Ammon's horn (tissue), 1 donor: ENCODE measurements at regions not wholly inside any gene's neighbourhood (a gene's known extent, or its start where the extent isn't known, plus 50 kb on each side); places are given as distances from the start of the nearest gene placed in this dataset.
A peak's percentile ranks its signal among the peaks of the same experiment; 100 is the strongest.
"Not testable (repeated sequence)": the region's sequence is repeated elsewhere in the genome, so short reads cannot be mapped to it uniquely, and the experiment has no call there.

Experiments
- DNase-seq: peaks from one replicate; pipeline ENCODE4 v3.0.0-alpha.2; 2016; ENCODE audit warnings: low spot score

- no peak for DNase-seq
Measured at GRCh38 chr10:122780391-122780790, 65.3 kb downstream of the CUZD1 start.

GRCh38 chr10:122779924-122780323 is 65.7 kb downstream of the CUZD1 start:
- DNase-seq: no peak

GRCh38 chr10:122777515-122778059 is 68.1 kb downstream of the CUZD1 start:
- no peak for DNase-seq

GRCh38 chr10:122774231-122774630 is 71.4 kb downstream of the CUZD1 start:
- peak; percentile 56 for DNase-seq

GRCh38 chr10:122771404-122771803 is 71.8 kb upstream of the C10orf120 start:
- DNase-seq: not testable (repeated sequence)

GRCh38 chr10:122768389-122768745 is 68.7 kb upstream of the C10orf120 start:
- no peak for DNase-seq

GRCh38 chr10:122767621-122768388 is 68.2 kb upstream of the C10orf120 start:
- no peak for DNase-seq

- no peak for DNase-seq
Measured at GRCh38 chr10:122765412-122765811, 65.8 kb upstream of the C10orf120 start.

GRCh38 chr10:122756656-122757055 is 57.0 kb upstream of the C10orf120 start:
- DNase-seq: no peak

- DNase-seq: no peak
Measured at GRCh38 chr10:122754491-122755235, 55.0 kb upstream of the C10orf120 start.

- no peak for DNase-seq
Measured at GRCh38 chr10:122749886-122750285, 50.2 kb upstream of the C10orf120 start.
